BLaER1 treated with 17β-estradiol and CSF1 and Interleukin-3, amounts not matched to agents 10 nM and 100 nM (cell line): ENCODE measurements at regions not wholly inside any gene's neighbourhood (a gene's known extent, or its start where the extent isn't known, plus 50 kb on each side); places are given as distances from the start of the nearest gene placed in this dataset.

Experiments used
- H3K27ac ChIP-seq, 11 experiments: shearing (Covaris generic); formaldehyde crosslinking; 2 replicates each; pipeline ENCODE4 v1.8.1; 2022
- H3K27me3 ChIP-seq, 11 experiments: shearing (Covaris generic); formaldehyde crosslinking; 2 replicates each; pipeline ENCODE4 v1.8.1; 2022
- H3K36me3 ChIP-seq, 11 experiments: shearing (Covaris generic); formaldehyde crosslinking; 2 replicates each; pipeline ENCODE4 v1.8.1; 2022
- H3K4me1 ChIP-seq, 10 experiments: shearing (Covaris generic); formaldehyde crosslinking; 2 replicates each; pipeline ENCODE4 v1.8.1; 2022
- H3K4me2 ChIP-seq, 11 experiments: shearing (Covaris generic); formaldehyde crosslinking; 2 replicates each; pipeline ENCODE4 v1.8.1; 2022
- H3K4me3 ChIP-seq, 10 experiments: shearing (Covaris generic); formaldehyde crosslinking; 2 replicates each; pipeline ENCODE4 v1.8.1; 2022
- H3K9ac ChIP-seq, 11 experiments: shearing (Covaris generic); formaldehyde crosslinking; 2 replicates each; pipeline ENCODE4 v1.8.1; 2022
- H3K9me3 ChIP-seq, 11 experiments: shearing (Covaris generic); formaldehyde crosslinking; replicated peaks in 1 of 11; 2 replicates each; pipeline ENCODE4 v1.8.1; 2022
- H4K20me1 ChIP-seq, 11 experiments: shearing (Covaris generic); formaldehyde crosslinking; 2 replicates each; pipeline ENCODE4 v1.8.1; 2022
- Cebpa-rat ChIP-seq, 11 experiments: shearing (Covaris generic); IDR thresholded peaks; 2 replicates each; pipeline ENCODE4 v1.8.1; 2022

DNA sequence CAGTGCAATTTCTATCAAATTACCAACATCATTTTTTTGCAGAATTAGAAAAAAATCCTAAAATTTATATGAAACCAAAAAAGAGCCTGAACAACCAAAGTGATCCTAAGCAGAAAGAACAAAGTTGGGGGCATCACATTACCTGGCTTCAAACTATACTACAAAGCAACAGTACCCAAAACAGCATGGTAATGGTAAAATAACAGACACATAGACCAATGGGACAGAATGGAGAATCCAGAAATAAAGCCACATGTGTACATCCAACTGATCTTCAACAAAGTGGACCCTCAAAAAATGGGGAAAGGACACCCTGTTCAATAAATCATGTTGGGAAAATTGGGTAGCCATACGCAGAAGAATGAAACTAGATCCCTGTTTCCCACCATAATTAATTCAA, 245.7 kb upstream of the CTAGE1 start:
- no peak overlapping the region for H3K4me2 ChIP-seq
- no peaks in the 10 kb centered on the region for H3K36me3 ChIP-seq
- no peak overlapping the region for H3K4me3 ChIP-seq
- H3K27ac ChIP-seq: no peak overlapping the region
- no peaks in the 10 kb centered on the region for H3K27me3 ChIP-seq
- TF ChIP-seq Cebpa-rat (IDR thresholded peaks at IDR 0.05): no peak
- H4K20me1 ChIP-seq: no peaks in the 10 kb centered on the region
- no peak overlapping the region for H3K9ac ChIP-seq
- peaks cover 0 to 14% (median 0%) of the 10 kb centered on the region in 10 experiments; a peak in 6 of 20 replicates for H3K4me1 ChIP-seq
- H3K9me3 ChIP-seq: peaks cover 34 to 42% (median 38%) of the 10 kb centered on the region in 11 experiments

DNA sequence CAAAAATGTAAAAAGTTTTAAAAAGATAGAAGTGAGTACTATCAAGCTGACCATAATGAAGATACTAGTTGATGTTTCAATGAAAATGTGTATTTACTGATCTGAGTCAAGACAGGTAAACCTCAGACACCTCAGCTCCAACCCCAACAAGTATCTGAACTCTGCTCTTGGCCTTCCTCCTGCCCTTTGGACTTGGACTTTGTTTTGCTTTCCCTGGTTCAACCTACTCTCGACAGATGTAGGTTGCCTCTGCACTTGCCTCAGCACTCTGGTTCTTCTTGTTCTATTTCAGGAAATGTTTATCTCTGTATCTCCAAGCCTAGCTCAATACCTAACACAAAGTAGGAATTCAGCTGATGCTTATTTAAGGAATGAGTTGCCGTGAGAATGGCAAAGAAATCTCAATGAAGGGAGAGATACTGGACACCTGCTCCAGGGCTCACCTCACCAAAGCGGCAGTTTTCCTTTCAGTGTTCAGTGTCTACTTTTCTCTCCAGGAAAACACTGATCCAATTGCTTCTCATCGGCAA, 248.8 kb upstream of the CTAGE1 start:
- Histone ChIP-seq H3K9ac (no peak overlapping the region), H3K4me3 (no peak overlapping the region), H3K9me3 (peaks cover 27 to 33% (median 31%) of the 10 kb centered on the region in 11 experiments), H4K20me1 (no peaks in the 10 kb centered on the region), H3K36me3 (no peaks in the 10 kb centered on the region), H3K27ac (no peak overlapping the region), H3K27me3 (no peaks in the 10 kb centered on the region), H3K4me1 (peaks cover 0 to 32% (median 0%) of the 10 kb centered on the region in 10 experiments; a peak in 6 of 20 replicates), H3K4me2 (no peak overlapping the region)
- no peak for TF ChIP-seq Cebpa-rat (IDR thresholded peaks at IDR 0.05)

DNA sequence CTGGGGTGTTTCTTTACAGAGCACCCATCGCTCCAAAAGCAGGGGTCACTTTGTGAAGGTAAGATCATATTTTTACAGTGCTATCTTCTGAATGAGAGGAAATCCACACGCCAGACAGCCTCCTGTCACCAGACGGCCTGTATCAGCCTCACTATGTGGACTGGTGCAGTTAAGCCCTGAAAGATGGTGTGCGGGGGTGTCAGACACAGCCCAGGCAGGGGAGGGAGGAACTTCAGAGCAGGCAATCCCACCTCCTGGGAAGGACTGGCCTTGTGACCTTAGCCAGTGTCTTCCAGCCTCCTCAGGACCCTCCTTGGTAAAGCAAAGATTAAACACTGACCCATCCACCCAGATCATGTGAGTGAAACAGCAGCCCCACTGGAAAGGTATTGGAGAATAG, 249.4 kb upstream of the CTAGE1 start:
- no peak overlapping the region for H3K27ac ChIP-seq
- peaks cover 27 to 33% (median 31%) of the 10 kb centered on the region in 11 experiments for H3K9me3 ChIP-seq
- TF ChIP-seq Cebpa-rat (IDR thresholded peaks at IDR 0.05): no peak
- H3K9ac ChIP-seq: no peak overlapping the region
- H3K4me2 ChIP-seq: peak overlapping the region in 2 of 11 experiments; percentile 11 to 68; a peak in 1 of 22 replicates
- no peak overlapping the region for H3K4me3 ChIP-seq
- H3K4me1 ChIP-seq: peaks cover 0 to 32% (median 0%) of the 10 kb centered on the region in 10 experiments; a peak in 6 of 20 replicates
- H3K27me3 ChIP-seq: no peaks in the 10 kb centered on the region
- no peaks in the 10 kb centered on the region for H4K20me1 ChIP-seq
- H3K36me3 ChIP-seq: no peaks in the 10 kb centered on the region

DNA sequence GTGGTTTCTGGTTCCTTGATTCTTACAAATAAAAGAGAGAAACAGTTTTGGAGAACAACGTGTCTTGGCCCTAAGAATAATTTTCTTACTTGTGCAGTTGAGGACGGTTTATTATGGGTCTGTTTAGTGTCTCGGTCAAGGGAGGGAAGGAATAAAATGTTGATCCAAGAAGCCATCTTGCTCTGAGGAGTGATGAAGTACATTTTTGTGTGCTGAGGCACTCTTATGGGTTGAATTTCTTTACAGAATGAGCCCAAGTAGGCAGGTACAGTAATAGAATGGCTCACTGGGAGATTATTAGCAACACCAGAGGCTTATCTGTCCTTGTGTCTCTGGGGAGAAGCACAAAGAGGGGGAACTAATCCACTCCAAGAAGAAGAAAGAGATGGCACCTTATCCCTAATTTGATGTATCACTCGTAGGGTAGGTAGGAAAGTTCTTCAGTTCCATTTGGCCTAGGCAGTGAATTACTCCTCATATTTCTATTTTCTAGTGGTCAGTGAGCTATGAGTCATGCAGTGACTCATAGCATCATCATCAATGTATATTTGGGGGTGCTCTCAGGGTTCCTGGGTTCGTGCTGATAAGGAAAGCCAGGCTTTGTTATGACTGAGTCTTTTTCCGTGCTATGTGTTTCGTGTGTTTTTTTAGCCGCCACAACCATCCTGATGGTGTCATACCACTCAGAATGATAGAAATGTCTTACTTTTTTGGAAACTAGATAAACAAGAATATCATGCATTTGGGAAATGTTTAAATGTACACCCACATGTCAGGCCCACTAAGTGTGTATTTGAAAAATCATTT, 250.1 kb upstream of the CTAGE1 start:
- Histone ChIP-seq H3K4me3 (no peak overlapping the region), H3K27me3 (no peaks in the 10 kb centered on the region), H3K4me2 (peak overlapping the region in 3 of 11 experiments; percentile 11 to 68 (median 58); a peak in 5 of 22 replicates), H3K4me1 (peaks cover 0 to 35% (median 0%) of the 10 kb centered on the region in 10 experiments; a peak in 6 of 20 replicates), H3K27ac (no peak overlapping the region; a peak in 1 of 22 replicates), H4K20me1 (no peaks in the 10 kb centered on the region), H3K9me3 (peaks cover 24 to 27% (median 25%) of the 10 kb centered on the region in 11 experiments), H3K36me3 (no peaks in the 10 kb centered on the region), H3K9ac (no peak overlapping the region)
- no peak for TF ChIP-seq Cebpa-rat (IDR thresholded peaks at IDR 0.05)

DNA sequence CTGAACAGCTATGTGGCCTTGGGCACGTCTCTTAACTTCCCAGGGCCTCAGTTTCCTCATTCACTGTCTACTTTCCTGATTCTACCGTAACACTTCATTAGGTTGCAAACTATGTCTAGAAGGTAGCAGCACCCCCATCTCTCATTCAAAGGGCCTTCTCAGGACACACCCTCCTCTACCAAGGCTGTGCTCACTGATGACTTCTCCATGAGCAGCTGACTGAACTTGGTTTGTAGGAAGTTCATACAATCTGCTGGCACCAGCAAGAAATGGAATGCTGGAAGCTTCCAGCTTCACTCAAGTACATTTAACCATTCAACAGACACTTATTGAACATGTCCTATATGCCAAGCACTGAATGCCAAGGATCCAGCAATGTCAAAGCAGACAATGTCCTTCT, 250.8 kb upstream of the CTAGE1 start:
- H3K36me3 ChIP-seq: no peaks in the 10 kb centered on the region
- H3K4me1 ChIP-seq: peaks cover 0 to 42% (median 0%) of the 10 kb centered on the region in 10 experiments; a peak in 7 of 20 replicates
- peaks cover 17 to 20% (median 19%) of the 10 kb centered on the region in 11 experiments for H3K9me3 ChIP-seq
- H3K27ac ChIP-seq: no peak overlapping the region; a peak in 1 of 22 replicates
- H3K27me3 ChIP-seq: no peaks in the 10 kb centered on the region
- no peak for TF ChIP-seq Cebpa-rat (IDR thresholded peaks at IDR 0.05)
- peak overlapping the region in 3 of 11 experiments; percentile 27 to 68 (median 58); a peak in 5 of 22 replicates for H3K4me2 ChIP-seq
- H4K20me1 ChIP-seq: no peaks in the 10 kb centered on the region
- H3K4me3 ChIP-seq: no peak overlapping the region
- H3K9ac ChIP-seq: no peak overlapping the region

DNA sequence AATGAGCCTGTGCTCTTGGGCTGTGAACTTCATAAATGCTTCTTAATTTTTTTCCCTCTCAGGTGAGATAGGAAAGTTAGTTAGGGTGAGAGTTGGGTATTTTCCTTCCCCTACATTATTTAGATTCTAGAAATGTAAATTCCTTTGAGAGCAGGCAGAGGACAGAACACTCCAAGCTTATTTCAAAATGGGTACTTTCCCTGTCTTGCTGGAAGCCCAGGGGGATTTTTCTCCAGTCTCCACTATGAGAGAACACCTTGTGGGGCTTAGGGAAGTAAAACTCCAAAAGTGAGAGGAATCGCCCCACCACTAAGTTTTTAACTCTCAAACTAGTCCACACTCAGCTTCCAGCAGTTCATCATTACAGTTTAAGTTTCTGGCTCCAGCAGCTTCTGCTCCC, 253.2 kb upstream of the CTAGE1 start:
- Histone ChIP-seq H3K4me2 (no peak overlapping the region), H3K4me3 (no peak overlapping the region), H4K20me1 (no peaks in the 10 kb centered on the region), H3K9me3 (peaks cover 0 to 11% (median 0%) of the 10 kb centered on the region in 11 experiments; a peak in 6 of 22 replicates), H3K36me3 (no peaks in the 10 kb centered on the region), H3K9ac (no peak overlapping the region), H3K27ac (no peak overlapping the region), H3K27me3 (no peaks in the 10 kb centered on the region), H3K4me1 (peaks cover 0 to 59% (median 5%) of the 10 kb centered on the region in 10 experiments; a peak in 10 of 20 replicates)
- no peak for TF ChIP-seq Cebpa-rat (IDR thresholded peaks at IDR 0.05)

DNA sequence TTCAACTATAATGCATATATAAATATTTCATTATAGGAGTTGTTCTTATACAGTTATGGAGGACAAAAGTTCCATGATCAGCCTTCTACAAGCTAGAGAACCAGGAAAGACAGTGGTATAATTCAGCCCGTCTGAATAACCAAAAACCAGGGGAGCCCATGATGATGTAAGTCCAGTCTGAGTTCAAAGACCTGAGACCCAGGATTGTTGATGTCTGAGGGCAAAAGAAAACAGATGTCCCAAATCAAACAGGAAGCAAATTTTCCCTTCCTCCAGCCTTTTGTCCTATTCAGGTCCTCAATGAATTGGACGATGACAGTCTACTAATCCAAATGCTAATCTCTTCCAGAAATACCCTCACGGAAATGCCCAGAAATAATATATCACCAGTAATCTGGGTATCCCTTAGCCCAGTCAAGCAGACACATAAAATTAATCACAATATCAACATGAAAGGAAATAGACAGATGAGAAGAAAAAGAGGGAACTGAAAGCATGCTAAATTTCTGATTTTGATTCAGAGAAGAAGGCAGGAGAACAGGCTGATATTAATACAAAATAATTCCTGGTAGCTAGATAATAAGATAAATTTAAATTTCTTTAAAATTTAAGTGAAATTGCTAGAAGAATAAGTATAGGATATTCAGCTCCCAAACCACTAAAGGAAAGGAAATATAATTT, 255.6 kb upstream of the CTAGE1 start:
- Histone ChIP-seq H3K36me3 (no peaks in the 10 kb centered on the region), H3K27me3 (no peaks in the 10 kb centered on the region), H3K4me2 (peak overlapping the region in 3 of 11 experiments; percentile 24 to 80 (median 41); a peak in 5 of 22 replicates), H3K4me1 (peaks cover 0 to 45% (median 5%) of the 10 kb centered on the region in 10 experiments; a peak in 10 of 20 replicates), H3K27ac (no peak overlapping the region), H3K4me3 (no peak overlapping the region), H4K20me1 (no peaks in the 10 kb centered on the region), H3K9ac (no peak overlapping the region), H3K9me3 (peaks cover 0 to 11% (median 0%) of the 10 kb centered on the region in 11 experiments; a peak in 6 of 22 replicates)
- TF ChIP-seq Cebpa-rat (IDR thresholded peaks at IDR 0.05): no peak

DNA sequence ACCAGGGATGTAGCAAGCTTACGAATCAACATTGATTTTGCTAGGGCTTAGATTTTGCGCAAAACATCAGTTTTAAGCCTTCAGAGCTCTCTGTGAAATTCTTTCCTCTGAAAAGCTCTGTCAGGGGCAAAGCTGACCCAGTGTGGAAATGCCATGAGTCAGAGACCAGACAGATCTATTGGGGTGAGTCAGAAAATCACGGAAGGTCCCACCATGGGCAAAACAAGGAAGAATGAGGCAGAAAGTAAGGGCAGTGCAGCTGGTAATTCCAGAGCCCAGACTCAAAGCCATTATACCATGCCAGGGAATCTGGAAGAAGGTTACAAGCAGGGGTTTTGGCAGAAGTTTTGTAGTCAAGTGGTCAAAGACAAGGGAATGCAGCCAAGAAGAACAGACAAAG, 256.6 kb upstream of the CTAGE1 start:
- TF ChIP-seq Cebpa-rat (IDR thresholded peaks at IDR 0.05): no peak
- Histone ChIP-seq H4K20me1 (no peaks in the 10 kb centered on the region), H3K36me3 (no peaks in the 10 kb centered on the region), H3K9ac (no peak overlapping the region), H3K9me3 (peaks cover 0 to 11% (median 0%) of the 10 kb centered on the region in 11 experiments; a peak in 6 of 22 replicates), H3K4me1 (peaks cover 0 to 35% (median 5%) of the 10 kb centered on the region in 10 experiments; a peak in 10 of 20 replicates), H3K27ac (peak overlapping the region in 2 of 11 experiments; percentile 0 to 43; a peak in 3 of 22 replicates), H3K27me3 (no peaks in the 10 kb centered on the region), H3K4me2 (peak overlapping the region in 5 of 11 experiments; percentile 9 to 80 (median 56); a peak in 8 of 22 replicates), H3K4me3 (no peak overlapping the region)
